GM13977 (cell line): ENCODE measurements at regions not wholly inside any gene's neighbourhood (a gene's known extent, or its start where the extent isn't known, plus 50 kb on each side); places are given as distances from the start of the nearest gene placed in this dataset.

ENCODE experiments used
- DNase-seq: peaks from one replicate; pipeline ENCODE4 v3.0.0; 2012; ENCODE audit warnings: low spot score
- CTCF ChIP-seq: IDR thresholded peaks from 2 replicates; pipeline ENCODE4 v1.5.1; 2012; ENCODE audit warnings: mild to moderate bottlenecking, control low read depth; ENCODE audit not compliant: insufficient read depth; ENCODE audit errors: extremely low read depth, missing control alignments
- in situ Hi-C: fragments of 300-500 bp; cut with MboI; formaldehyde crosslinking; loops from one replicate; pipeline ENCODE4 v1.12.0; 2022; ENCODE audit warnings: low sequenced_read_pairs, low pct_unique_long_range_greater_than_20kb, mixed read lengths, inconsistent platforms; ENCODE audit not compliant: unreplicated experiment

GRCh38 chr5:73288803-73289720, 116.1 kb downstream of the TMEM174 start:
- no peak for DNase-seq
- in situ Hi-C loops: no loop called here
- TF ChIP-seq CTCF: no peak

- no peak for DNase-seq
- TF ChIP-seq CTCF: no peak
- in situ Hi-C loops: no loop called here
Measured at GRCh38 chr5:73286896-73287295, 113.9 kb downstream of the TMEM174 start.

- TF ChIP-seq CTCF: no peak
- DNase-seq: no peak
- in situ Hi-C loops: no loop called here
Measured at GRCh38 chr5:73284985-73285384, 112.0 kb downstream of the TMEM174 start.

- no peak for DNase-seq
- TF ChIP-seq CTCF: no peak
- in situ Hi-C loops: no loop called here
Measured at GRCh38 chr5:73284220-73284795, 111.3 kb downstream of the TMEM174 start.

GRCh38 chr5:73282923-73283322, 109.9 kb downstream of the TMEM174 start:
- DNase-seq: no peak
- TF ChIP-seq CTCF: no peak
- in situ Hi-C loops: no loop called here

- in situ Hi-C loops: no loop called here
- TF ChIP-seq CTCF: no peak
- no peak for DNase-seq
Measured at GRCh38 chr5:73282383-73282782, 109.4 kb downstream of the TMEM174 start.
